HG03095 (cell line): ENCODE measurements at regions not wholly inside any gene's neighbourhood (a gene's known extent, or its start where the extent isn't known, plus 50 kb on each side); places are given as distances from the start of the nearest gene placed in this dataset.

Experiments
- ATAC-seq: cut with Tn5 transposase; IDR thresholded peaks from one replicate; pipeline ENCODE4 v1.9.1; 2021; ENCODE audit warnings: moderate library complexity; ENCODE audit not compliant: unreplicated experiment

DNA sequence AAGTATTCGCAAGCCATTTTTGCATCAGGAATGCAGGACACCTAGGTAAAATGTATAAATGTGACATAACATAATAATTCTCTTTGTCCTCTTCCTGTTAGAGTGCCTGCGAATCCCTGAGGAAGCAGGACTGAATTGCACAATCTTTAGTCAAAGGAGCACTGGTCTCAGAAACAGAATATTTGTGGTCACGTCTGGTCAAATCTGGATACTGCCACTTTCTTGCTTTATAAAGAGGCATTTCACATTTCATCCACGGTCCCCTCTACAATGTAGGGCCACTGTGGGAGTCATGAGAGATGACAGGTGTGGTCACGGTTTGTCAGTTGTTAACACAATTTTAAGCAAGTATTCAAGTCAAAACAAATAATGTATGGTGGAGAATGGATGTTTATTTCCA lies 564.0 kb downstream of the IRX1 start:
- no peak for ATAC-seq

DNA sequence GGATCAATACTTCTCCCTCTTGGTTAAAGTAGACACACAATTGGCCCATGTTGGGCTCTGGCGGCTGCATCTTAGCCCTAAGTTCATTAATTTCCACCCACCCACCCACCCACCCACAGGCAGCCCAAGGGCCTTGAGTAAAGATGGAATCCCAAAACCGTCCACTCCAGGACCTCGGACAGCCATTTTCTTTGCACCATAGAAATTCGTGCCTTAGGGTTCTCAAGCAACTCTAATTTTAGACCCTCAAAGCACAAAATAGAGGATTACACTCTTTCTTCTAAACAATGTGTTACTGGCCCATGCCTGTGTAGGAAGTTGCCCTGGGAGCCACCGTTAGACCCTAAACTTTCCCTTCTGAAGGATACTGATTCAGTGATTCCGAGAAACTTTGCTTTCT lies 568.5 kb downstream of the IRX1 start:
- no peak for ATAC-seq

DNA sequence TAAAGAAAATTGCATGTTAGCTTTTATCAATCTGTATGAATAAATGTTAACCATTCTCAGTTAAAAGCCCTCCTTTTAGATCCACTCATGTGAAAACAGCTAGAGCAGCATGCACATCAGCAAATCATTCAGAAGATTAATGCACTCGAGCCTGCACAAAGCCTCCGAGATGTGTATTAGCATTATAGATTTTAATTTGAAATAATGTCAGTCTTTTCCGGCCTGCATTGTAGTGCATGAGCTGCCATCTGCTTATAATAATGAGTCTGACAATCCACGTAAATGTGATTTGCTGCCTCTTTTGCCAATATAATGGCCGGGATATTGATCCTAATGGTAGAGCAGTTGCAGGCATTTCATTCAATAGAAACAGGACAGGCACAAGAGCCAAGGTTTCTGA lies 585.1 kb downstream of the IRX1 start:
- no peak for ATAC-seq

DNA sequence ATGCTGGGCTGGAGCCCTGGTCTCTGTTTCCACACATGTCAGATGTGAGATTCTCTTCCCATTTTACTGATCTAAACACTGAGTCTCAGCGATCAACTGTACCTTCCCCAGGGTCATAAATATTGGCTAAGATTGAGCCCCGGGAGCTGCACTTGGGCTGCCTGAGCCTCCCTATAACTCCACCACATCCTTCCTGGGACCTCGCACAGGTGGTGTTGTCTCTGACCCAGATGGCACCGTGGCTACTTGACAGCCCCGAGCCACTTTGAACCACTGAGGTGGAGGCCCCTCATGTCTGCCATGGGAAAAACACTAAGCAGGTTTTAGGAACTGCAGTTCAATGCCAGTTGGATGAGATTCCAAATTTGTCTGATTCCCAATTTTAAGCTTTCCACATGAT lies 586.5 kb downstream of the IRX1 start:
- no peak for ATAC-seq

DNA sequence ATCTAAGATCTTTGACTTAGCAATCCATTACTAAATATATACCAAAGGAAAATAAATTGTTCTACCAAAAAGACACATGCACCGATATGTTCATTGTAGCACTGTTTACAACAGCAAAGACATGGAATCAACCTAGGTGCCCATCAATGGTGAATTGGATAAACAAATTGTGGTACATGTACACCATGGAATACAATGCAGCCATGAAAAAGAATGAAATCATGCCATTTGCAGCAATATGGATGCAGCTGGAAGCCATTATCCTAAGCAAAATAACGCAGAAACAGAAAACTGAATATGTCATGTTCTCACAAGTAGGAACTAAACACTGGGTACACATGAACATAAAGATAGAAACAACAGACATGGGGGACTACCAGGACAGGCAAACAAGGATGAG lies 589.5 kb downstream of the IRX1 start:
- no peak for ATAC-seq

DNA sequence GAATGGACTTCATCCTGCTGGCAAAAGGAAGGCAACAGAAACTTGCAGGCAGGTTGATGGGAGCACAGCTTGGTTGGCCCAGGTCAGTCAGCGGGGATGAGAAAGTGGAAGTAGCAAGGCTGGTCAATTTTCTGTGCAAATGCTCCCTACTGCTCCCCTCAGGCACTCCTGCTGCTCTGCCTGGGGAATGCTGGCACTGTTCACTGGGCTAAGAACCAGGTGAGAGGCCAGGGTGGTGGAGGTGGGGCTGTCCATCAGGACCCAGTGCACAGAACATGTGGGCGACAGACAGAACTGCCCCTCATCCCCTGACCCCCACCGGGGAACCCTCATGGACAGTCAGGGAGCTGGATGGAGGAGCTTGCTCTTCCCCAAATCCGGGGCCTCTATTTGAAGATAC lies 593.1 kb downstream of the IRX1 start:
- ATAC-seq = no peak

DNA sequence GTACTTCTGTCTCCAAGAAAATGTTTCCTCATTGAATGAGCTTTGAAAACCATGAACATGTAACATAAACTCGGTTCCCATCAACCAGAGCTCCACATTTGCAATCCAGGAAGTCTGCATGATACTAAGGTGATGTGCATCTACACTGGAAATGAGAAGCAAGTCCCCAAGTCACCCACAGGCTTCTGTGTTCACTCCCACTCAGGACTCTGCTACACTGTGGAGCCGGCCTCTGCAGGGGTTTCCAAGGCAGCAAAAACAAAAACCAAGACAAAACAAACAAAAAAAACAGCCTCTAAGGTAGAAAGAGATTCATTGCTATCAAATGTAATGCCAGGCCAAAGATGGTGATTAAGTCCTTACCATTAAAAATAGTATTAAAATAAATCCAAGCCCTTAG lies 593.7 kb downstream of the IRX1 start:
- no peak for ATAC-seq

DNA sequence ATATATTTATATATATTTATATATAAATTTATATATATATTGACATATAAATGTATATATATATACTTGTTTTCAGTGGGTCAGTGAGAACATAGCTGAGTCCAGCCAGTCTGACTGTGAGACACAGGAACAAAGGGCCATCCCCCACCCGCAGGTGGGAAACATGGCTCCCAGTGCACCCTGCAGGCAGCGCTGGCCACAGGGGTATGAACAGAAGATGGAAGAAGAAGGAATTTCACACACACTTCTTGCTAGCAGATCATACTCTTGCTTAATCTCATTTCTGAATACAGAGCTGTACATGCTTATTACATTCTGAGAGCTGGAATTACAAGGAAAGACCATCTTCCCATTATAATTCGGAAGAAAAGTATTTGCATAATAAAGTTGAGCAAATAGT lies 595.4 kb downstream of the IRX1 start:
- ATAC-seq = no peak

DNA sequence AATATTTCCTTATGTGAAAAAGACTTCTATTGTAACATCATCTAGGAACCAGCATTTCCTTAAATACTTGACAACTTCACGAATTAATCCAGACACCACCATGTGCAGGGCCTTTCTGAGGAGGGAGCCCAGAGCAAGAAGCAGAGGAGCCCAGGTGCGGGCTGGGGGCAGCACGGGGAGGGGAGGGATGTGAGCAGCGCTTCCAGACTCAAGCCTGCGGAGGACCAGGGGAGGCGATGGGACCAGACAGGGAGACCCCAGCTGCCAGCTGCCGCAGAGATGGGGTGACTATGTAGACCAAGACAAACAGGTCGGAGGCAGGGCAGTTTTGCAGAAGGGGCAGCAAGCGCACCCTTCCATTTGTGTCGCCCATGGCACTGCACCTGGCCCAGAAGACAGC lies 596.1 kb downstream of the IRX1 start:
- ATAC-seq = no peak

DNA sequence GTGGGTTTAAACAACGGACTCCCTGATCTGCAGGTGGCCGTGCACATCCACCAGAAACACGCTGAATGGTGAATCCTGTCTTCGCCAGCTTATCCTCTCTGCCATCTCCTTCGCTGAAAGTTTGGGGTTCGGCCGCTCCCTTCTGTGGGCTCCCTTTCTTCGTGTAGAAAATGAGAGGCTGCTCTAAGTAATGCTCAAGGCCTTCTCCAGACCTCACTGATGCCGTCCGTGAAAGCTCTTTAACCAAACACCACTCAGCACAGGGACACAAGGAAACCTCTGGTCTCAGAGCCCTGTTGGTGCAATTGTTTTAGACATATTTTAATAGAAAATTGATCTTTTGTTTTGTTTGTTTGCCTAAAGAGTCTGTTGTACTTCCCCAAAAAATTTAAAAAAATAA lies 596.5 kb downstream of the IRX1 start:
- ATAC-seq = no peak

DNA sequence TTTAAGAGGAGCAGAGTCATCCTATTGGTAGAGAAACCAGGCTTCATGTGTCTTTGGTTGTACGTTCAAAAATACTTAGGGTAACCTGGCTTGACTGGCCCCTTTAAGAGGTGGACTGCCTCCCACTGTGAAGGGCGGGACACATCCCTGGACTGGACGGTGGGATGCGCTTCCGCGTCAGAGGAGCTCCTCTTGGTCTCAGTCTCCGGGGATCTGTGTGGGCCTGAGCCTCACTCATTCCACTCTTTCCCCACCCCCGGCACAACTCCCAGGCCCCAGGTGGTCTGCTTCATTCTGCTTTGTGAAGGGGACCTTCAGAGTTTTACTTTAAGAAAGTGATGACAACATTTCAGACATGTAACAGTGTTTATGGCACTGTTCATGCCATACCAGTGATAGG lies 601.1 kb downstream of the IRX1 start:
- ATAC-seq = no peak

DNA sequence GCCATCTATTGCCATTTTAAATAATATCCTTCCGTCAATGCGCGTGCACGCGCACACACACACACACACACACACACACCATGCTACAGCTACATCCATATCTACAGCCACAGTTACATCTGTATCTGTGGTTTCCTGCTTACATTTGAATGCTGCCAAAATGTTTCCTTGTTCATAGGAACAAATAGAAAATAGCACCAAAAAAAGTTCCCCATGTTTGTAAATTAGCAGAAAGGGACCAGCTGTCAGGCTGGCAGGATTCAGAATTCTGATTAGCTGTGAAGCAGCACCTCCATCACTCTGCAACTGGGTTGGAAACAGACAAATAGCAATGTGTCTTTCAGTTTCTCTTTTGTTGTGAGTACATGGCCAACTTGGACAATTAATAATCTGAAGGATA lies 601.5 kb downstream of the IRX1 start:
- ATAC-seq = no peak

DNA sequence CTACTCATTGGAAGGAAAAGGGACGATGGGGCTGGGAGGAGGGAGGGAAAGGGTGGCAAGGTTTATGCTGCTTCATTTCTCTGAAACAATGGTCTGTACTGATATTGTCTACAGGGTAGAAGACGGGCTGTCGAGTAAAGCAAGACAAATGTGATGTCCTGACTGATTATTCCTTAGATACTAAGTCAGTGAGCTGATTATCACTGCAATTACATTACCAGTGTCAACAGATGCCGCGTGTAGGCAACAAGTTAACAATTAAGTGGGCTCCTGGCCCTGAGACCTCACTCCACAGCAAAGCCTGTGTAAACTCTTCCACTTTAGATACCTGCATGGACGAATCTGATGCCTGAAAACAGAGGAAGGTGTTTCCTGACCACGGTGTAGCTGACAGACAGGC lies 602.8 kb downstream of the IRX1 start:
- ATAC-seq = no peak

DNA sequence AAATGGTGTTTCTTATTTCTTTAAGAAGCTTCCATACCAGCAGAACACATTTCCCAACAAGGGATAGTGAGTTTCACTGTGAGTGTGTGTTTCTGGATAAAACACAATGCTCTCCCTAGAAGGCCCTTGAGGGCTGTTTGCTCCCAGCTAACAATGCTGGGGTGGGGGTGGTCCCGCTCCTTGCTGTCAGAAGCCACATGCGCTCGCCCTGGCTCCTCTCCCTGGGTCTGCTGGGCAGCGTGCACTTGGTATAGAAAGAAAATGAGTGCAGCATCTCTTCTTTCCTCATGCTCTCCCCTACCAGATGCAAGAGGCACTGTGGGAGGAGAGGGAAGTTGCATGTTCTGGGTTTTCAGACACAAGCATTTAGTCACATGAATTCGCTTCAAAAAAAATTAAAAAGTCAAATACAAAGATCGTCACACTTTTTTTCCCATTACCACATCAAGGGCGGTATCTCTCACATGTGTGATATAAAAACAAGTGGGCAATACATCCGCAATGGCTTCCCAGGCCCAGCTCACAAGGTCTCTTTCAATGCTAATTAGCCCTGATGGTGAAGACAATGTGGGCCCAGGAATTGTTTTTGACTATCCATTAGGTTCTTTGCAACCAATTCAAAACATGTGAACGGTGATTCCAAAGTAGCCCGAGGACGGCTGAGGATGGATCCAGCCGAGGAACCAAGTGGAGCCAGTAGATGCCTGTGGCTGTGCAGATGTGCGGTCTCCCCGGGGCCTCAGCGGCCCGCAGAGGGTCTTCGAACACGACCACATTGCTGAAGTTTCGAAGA lies 603.6 kb downstream of the IRX1 start:
- no peak for ATAC-seq

DNA sequence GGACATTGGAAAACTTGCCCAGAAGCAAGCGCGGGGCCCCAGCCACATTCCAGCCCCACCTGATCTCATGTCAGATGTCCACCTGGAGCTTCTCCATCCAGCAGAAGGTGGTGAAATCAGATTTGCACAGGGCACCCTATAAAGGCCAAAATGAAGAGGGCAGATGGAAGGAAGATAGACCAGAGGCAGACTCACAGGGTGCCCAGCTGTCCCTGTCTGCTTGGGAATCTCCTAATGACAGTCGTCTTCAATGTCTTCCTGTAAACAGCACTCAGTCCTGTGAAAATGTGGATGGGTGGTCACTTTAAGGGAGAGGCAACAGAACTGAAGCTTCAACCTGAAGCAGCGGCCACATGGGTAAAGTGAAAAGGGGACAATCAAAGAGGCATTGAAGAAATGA lies 607.5 kb downstream of the IRX1 start:
- ATAC-seq = no peak

DNA sequence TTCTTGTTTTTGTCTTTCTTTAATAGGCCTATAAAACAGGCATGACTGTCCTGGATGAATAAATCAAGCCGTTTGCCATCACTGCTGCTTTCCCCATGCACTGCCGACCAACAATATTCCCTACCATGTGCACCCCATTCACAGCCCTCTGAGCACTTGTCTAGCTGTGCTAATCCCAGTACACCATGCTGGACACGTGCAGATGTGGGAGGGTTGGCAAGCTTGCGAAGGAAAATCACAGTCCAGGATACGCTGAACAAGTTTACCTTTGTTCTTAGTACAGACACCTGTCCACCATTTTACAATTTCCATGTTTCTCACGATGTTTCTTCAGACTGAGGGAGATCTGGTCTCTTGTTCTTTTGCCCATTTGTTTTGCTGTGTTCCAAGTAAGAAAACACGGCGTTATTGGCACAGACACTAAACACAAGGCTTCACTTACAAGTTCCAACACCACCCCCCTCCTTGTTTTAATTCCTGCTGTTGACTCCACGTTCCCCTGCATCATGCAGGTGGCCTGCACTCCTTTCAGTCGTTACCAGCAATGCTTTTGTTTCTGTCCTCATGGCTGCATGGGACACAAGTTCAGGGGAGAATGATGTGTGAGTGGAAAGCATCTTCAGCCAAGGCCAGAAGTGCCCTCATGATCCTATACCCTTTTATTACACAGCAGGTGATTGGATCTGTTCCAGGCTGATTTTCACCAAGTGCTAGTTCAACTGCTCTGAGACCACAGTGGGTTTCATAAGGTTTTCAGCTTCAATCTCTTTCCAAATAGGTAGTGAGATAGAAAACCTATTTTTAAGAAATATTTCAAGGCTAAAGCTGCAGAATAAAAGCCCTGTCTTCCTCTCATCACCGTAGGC lies 608.9 kb downstream of the IRX1 start:
- no peak for ATAC-seq

DNA sequence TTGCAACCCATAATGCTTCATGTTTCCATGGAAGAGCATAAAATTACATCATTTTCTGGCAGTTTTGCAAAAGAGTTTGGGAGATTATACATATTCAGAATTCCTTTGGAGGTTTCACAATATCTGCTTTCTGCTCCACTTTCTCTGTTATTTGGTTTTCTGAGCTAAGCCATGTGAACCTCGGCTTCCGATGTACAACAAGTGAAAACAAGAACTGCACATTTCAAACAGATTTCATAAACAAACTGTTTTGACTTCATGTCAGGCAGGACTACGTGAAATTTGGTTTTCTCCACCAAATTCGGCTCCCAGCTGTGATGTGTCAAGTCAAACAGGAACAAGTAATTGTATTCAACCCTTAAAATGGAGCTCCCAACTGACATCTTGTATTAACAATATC lies 609.8 kb downstream of the IRX1 start:
- no peak for ATAC-seq

DNA sequence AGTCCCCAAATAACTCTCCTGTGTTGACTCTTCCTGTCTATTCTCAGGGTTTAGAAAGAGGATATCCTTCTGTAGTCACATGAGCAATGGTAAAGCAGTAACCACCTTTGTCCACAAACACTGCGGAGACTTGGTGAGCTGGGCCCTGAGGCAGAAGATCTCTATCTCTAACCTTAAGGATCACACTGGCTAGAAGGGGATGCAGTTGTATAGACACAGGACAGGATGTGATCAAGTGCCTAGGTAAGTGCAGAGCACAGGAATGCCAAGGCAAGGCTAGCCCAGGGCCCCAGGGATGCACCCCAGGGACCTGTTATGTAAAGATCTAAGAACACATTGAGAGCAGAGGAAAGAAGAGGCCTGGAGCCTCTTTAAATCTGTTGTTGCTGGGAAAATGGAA lies 610.5 kb downstream of the IRX1 start:
- no peak for ATAC-seq

DNA sequence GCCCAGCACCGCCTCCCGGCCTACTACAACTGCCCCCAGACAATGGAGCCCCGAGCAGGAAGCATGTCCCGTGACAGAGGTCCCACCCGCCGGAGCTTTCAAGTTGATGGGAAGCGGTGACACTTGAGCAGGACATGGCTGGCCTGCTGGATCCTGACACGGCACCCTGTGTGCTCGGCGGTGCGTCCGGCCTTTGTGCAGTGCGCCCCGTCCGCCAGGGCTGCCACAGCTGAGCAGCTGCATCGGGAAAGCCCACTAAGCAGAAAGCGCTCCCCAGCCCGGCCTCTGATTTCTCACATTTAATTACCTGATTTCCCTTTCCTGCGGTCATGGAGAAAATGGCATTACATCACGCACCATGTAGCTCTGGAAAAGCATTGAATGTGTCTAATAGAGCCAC lies 611.9 kb downstream of the IRX1 start:
- no peak for ATAC-seq

DNA sequence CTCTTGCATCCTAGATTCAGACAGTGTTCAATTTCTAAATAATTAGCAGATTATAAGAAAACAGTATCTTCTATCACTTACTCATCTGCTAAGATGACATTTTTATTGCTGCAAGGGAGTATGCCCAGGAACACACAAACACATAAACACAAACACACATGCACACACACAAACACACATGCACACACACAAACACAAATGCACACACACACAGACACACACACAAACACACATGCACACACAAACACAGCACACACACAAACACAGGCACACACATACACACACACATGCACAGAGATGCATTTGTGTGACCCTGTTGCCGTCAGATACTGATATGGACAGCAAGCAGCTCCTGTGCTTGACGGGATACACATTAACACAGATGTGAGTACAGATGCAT lies 612.9 kb downstream of the IRX1 start:
- ATAC-seq = no peak

DNA sequence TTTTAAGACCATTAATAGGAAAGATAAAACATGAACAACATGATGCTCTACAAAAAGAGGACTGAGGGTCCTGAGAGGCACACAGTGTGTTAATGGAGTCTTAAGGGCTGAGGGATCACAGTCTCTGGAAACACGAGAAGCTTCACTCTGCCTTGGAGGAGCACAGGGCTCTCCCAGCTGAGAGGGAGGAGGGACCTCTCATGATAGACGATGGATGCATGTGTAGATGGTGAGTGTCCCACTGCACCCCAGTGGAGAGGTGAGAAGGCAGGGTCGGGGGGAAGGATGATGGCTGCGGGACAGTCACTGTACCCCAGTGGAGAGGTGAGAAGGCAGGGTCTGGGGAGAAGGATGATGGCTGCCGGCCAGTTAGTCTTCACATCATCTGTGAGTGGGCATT lies 613.4 kb downstream of the IRX1 start:
- ATAC-seq = no peak

DNA sequence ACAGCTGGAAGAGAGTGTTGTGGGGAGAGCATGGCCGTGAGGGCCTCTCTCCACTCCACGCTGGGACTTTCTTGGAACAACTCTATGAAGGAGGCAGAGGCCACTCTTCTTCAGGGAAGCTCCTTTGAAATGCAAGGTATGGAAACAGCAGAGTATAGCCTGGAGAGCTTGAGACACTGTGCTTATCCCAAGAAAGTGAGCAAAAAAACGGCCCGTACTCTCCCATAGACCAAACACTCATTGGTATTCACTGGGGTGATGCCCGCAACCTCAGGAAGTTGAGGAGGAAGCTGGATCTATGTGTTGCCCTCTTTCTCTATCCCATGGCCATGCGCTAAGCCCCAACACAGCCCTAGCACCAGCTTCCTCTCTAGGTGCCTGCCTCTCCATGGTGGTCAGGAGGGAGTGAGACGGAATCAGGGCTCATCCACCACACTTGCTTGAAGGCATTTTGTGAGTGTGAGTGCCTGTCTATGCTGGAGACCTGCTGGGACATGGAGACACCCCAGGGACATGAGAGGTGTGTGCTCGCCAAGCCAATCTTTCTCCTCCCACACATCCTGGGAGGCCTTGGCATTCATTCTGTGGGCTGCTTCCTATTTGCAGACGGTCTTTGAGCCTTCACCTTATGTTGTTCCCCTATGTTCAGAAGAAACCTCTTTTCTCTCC lies 616.6 kb downstream of the IRX1 start:
- no peak for ATAC-seq
